ENCODE measurements at regions not wholly inside any gene's neighbourhood (a gene's known extent, or its start where the extent isn't known, plus 50 kb on each side); places are given as distances from the start of the nearest gene placed in this dataset.

DNA sequence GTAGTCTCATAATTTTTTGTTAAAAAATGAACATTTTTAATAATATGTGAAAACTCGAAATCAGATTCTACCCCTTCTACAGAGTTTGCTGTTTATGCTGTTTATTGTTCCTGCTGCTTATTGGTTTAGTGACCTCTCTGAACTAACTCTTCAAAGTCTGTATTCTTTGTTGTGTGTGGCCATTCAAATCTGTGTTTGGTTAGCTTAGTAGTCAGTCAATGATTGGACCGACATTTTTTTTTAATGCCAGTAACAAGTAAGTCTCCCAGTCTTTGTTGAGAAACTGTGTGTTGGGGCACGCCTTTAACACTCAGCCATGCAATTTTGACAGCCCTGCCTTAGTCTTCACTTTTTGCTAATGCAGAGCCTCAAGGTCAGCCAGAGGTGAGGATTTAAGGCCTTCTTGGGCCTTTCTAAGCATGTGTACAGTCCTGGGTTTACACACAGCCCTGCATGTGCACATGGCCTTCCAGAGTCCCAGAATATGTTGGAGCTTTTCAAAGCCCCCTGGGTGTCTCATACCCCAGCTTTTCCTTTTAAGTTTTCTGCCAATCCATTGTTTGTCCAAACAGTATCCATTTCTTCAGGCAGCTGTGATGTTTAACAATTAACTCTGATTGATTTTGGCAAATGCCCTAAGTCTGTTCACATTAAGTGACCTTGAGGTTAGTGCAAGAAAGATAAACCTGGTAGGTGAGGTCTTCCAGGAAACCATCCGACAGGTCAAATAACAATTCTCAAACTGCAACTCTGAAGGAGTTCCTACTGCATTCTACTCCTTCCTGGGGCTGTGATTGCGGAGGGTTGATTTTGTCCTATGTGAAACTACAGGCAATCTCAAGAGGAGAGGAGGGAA is 389.3 kb downstream of the PMP22 start:
- DNase-seq = no peak

DNA sequence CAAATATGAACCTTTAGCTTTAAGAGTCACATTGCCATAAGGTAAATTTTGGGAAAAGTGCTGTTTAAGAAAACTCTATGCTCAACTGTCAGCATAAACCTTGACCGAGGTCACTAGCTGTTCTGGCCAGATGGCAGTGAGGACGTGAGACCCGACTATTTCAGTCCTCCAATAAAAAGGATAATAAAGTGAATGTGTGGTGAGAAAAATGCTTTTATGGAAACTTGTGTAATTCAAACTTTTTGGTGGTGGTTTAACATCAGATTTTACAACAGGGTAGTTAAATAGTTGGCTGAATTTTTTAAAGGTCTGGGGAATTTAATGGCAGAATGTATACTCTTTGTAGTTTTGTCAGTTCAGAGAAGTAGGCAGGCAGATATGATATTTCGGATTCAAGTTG is 391.1 kb downstream of the PMP22 start:
- no peak for DNase-seq

DNA sequence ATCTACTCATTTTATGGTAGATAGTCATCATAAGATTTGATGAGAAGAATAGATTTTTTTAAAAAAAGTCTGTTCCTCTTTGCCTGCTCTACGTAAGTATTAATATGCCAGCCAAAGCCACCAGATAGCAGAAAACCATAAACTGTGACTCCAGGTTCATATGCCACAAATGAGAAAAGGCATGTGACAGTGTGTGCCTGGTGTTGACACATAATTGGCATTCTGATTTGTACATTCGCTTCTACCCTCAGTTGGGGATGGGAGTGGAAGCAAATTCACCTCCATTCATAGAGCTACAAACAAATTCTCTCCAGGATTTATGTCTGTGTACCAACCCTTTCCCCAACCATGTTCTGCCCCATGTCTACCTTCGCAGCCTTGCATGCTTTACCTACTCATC is 391.6 kb downstream of the PMP22 start:
- DNase-seq = no peak

DNA sequence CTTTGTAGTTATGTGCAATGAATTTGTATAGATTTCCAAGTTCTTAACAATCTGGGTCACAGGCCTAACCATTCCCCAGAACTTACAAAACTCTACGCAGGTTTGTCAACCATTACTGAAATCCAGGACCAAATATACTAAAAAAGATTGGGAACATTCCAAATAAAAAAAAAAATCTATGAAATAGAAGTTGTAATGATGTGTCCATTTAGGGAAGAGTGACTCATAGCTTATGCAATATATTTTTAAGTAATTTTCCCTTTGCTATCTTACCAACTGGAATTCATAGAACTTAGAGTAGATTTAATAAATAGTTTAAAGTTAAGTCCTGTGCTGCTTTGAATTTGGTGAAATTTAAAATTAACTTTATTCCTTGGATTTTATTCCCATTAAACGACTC is 393.2 kb downstream of the PMP22 start:
- no peak for DNase-seq

DNA sequence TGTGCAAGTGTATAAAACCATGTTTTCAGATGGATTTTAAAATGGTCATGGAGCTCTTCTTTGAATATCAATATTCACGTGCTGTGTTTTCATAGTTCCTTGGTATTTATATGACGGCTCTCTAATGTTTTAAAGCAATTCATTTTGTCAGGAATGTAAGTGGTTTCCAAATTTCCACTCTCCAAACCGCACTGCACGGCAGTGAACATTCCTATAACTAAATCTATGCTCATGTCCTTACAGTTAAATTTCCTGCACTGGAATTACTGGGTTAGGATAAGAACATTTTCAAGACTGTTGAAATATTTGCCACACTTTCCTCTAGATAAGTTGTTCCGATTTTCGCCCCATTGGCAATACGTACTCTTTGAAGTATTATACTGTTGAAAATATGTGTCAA is 398.9 kb downstream of the PMP22 start:
- DNase-seq = no peak

DNA sequence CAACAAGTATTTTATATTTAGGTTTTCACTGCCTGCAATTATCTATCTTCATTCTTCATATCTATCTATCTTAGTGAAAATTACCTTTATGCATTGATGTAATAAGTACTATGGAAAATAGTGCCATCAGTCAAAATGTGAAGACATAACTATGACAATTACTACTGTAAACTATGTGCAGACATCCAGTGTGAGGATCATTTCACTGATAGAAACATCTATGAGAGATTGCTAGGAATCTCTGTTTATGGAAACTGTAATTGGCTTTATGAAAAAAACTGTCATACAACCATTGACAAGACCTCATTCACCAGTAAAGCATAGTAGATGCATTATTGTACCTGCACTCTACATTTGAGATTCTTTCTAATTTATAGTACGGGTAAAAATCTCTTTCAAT is 401.0 kb downstream of the PMP22 start:
- no peak for DNase-seq

DNA sequence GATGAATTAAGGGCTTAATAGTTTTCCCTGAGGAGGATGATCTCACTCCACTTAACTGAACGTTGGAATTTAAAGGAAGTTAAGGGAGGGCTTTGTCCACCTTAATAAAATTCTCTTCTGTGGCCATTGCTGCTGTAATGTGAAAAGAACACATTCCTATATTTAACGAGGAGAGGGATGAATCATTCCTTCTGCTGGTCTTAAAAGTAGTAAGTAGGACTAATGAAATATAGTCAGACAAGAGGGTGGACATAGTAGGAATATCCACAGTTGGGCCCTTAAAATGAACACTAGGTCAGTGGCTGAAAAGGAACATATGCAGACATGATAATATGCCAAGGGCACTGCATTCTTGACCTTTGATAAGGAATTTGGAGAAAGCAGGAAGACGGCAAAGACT is 405.6 kb downstream of the PMP22 start:
- DNase-seq = no peak

DNA sequence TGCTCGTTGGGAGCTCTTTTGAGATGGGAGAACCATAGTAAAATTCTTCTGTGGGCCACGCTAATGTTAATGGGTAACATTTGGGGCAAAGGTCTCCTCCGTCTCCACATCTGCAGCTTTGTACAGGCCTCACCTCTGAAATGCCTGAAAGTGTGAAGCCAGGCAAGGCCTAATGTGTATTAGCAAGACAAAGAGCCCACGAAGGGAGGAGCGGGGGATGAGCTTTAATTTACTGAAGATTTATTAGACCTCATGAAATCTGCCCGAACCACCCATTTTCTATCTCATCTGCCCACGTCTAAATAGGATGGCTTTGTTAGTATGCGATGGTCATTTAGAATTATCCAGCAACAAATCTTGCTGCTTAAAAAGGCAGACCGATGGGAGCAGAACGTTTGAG is 408.9 kb downstream of the PMP22 start:
- DNase-seq = no peak

DNA sequence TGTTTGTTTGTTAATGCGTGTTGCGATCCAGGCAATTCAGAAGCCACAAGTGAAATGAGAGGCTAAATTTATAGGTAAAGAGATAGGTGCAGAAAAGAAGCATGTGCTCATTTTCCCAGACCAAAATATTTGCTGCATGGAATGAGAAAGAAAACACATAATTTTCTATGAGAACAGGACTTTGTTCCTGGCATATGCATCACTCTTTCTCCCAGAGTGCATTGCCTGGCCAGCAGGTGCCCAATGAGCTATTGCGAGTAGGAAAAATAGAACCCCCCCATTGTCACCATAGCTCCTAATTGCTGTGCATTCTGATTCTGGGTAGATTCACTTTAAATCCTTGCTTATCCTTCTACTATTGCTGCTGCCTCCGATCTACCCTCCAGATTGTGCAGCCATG is 410.4 kb downstream of the PMP22 start:
- no peak for DNase-seq

DNA sequence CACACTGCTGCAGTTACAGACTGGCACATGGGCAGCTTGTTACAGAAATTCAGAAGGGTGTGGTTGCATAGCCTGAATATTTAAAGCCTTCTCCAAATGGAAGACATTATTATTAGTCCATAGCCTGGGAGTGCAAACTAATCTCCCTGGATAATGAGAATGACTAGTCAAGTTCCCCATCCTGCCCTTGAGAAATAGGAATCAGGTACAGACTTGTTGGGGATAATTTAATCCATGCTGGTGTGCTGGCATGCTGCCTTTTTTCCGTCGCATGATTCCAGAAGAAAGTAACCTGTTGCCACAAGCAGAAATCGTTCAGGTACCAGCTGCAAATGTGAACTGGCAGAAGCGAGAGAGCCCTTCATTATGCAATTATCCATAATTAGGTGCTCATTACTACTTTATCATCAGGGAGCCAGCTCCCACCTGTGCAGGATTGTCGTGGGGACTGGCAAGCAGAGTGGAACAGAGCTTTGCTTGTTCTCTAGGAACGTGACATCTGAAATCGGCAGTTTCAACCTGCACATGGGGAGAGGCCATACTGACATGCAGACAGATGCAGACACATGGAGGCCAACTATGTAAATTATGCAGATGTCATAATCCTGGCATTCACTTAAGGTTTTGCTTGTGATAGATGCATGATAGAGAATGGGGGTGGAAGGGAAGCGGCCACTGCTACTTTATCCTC is 419.4 kb downstream of the PMP22 start:
- no peak for DNase-seq

DNA sequence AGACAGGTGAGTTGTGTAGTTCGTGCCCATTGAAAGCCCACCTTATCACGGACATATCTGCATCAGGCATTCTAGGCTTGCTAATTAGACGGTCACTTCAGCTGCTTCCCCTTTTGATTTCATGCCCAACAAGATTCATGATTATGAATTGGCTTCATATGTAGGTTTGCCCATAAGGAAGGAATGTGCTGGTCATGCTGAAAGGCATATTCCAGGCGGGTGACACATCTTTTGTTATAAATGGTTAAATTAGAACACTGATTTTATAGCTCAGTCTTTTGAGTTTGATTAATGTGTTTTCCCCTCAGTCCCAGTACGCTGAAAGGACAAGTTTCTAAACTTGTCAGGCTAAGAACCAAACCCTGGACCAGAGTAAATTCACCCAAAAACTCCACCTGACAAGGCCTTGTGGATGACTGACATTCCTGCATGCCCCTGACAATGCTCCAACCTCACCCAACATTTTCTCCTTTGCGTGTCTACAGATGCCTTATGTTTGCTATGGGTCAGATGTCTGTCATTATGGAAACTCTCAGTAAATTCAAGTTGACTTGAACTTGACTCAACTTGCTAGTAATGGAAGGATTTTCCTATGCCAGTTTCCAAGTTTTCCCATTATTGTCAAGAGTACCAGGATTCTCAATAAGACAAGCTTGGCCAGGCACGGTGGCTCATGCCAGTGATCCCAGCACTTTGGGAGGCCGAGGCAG is 421.9 kb downstream of the PMP22 start:
- DNase-seq = no peak

DNA sequence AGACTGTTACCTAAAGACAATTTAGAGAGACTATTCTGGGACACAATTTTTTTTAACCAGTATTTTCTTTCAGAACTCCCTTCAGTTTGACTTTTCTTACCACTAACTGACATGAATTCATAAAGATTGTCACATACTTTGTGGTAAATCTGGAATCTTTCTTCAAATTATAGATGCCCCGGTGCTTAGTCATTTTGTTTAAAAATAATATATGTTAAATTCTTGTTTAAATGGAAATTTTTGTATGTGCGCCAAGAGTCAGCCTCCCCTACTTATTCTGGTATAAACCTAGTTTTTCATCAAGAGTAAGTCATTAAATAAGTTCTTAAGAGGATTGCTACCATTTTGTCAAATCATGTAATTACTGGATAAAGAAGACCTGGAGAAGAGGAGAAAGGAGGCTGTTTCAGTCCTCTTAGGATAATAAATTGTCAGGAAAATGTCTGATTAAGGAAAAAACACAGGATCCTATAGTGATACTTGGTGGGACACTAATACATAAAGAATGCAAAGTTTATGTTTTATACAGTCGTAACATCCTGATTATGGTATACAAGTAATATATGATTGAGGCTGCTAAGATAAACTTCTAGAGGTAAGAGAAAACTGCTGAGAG is 424.4 kb downstream of the PMP22 start:
- DNase-seq = no peak

DNA sequence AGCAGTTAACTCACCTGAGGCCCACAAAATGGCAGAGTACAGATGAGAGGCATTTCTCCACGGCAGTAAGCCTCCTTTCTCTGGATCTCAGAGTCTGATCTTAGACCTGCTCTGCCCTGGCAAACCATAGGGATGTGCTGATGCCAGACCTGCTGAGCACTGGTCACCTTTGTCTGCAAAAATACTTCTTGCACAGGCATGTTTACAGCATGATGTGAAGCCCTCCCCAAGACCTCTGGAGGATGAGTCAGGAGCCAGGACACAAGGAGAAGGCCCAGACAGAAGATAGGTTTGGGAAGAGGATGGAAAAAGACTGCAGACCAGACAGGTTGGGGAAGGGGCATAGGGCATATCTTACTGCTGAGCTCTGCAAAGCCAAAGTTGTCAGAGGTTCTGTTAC is 426.6 kb downstream of the PMP22 start:
- no peak for DNase-seq

DNA sequence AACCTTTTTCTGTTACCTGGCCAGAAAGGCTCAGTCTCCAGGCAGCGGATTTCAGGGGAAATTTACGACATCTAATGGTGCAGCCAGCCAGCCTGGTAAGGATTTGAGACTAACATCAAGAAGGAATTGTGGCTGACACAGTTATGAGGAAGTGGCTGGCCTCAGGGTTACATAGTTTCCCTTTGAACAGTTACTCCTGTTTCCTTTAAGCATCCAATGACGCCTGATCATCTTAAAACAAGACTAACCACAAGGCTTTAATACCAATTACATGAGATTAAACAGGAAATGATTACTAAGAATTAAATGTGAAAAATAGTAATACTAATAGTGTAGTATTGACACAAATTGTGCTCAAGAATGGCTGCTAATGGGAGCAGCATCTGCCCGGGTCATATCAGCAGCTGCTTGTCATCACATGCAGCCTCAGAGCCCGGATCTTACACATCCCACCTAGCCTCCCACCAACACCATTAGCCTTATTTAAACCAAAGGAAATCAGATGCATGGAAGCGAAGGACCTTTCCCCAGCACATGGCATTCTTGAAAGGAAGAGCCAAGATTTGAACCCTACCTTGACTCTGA is 431.8 kb downstream of the PMP22 start:
- DNase-seq = no peak

DNA sequence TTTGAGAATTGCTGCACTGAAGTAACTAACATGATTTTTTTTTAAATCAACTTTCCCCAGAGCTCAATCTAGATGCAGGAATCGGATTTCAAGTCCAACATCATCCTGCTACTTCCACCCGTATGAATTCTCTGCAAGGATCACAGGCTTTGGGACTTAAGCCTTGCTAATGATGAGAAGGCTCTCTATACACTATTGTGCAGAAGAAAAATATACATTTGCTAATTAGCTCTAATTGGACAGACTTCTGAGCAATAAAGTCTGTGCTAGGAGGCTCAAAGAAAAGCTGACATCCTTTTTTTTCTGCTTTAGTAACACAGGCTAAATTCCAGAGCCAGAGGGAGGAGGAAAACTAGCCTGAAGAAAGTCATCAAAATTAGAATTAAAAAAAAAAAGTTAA is 433.6 kb downstream of the PMP22 start:
- no peak for DNase-seq

DNA sequence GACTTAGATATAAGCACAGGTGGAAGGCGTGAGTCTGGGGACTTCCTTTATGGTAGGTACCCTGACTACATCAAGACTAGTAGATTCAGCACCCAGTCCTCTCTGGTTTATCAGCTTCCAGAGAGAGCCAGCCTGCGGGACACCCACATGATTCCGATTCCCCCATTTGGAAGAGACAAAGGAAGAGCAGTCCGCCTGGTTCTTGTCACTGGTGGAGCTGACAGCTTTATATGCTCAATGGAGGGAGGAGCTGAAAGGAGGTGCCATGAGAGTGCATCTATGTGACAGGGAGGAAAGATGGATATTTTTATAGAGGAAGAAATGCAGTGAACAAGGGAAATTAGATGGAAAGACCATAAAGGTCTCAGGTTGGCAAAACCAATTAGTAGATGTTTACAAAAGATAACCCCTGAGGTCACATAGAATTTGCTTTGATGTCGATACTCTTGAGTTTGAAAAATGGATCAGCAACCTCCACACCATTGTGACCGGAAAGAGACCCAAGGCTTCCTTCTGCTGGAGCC is 437.7 kb downstream of the PMP22 start:
- no peak for DNase-seq

DNA sequence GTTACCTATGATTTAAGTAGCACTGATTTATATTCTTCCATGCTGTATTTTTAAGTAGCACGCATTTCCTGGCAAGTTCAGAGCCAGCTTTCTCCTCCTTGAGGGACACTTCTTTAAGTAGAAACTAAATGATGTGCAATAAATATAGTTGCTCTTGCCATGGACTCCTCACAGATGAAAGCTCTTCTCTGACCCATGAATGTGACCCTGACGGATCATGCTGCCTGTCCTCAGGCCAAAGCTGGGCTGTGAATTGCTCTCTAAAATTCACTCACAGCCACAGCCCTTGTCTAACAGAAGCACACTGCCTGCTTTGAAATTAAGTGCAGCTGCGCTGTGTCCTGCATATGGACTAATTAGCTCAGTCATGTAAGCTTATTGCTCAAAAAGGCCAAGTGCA is 438.8 kb downstream of the PMP22 start:
- DNase-seq = no peak

DNA sequence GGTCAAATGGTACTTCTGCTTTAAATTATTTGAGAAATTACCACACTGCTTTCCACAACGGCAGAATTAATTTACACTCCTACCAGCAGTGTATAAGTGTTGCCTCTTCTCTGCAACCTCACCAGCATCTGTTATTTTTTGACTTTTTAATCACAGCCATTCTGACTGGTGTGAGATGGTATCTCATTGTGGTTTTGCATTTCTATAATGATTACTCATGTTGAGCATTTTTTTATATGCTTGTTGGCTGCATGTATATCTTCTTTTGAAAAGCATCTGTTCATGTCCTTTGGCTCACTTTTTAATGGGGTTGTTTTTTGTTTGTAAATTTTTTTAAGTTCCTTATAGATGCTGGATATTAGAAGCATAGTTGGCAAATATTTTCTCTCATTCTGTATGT is 446.7 kb downstream of the PMP22 start:
- no peak for DNase-seq

DNA sequence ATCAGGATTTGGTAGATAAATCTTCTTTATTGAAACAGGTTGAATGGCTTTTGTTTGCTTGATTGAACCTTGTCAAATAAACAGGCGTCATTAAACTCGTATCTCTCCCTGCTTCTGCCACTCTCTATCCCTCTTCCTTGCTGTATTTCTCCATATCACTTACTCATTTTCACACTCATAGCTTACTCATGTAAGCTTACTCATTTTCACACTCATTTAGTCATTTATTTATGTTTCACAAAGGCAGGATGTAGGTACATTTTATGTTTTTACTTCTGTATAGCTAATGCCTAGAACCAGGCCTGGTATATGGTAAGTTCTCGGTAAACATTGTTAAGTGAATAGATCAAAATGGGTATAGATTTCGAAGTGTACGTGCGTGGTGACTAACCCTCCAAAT is 450.0 kb downstream of the PMP22 start:
- DNase-seq = no peak

DNA sequence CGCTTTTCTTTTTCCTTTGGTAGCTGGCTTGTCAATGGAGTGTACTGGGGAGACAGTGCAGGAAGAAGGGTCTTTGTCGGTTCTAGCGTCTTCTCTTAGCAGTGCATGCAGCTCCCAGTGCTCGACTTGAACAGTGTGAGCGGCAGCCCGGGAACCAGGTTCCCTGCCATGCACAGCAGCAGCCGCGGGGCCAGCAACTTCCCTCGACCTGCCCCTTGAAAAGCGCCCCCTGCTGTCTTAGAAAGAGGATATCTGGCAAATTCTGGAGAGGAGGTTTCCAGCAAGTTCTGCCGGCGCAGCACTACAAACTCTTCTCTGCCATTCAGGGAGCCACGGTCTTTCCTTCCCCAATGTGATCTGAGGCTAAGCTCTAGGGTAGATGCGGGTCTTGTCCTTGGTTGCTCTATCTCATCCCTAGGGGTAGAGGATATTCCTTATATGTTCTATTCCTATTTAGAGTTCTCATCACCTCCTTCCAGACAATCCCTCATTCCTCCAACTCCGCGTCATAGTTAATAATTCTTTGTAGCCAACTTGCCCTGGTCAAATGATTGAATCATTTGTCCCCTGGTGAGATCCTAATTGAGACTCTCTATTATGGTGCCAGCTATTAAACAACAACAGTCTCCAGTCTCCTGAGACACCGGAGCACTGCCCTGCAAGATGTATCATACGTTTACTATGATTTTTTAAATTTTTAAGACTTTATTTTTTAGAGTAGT is 451.3 kb downstream of the PMP22 start:
- DNase-seq = peak in 1 of 4 experiments; percentile 8

DNA sequence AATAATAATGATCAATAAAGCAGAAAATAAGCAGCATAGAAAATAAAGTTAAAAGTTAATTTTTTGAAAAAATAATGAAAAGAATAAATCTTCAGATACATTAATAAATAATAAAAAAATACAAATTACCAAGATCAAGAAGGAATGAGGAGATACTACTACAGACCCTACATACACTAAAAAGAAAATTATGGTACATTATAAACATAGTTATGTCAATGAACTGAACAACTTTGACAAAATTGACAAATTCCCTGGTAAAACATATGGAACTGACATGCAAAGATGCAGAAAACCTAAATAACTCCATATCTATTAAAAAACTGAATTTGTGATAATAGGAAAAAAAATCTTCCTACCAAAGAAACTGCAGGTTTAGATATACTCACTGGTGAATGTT is 456.7 kb downstream of the PMP22 start:
- DNase-seq = no peak

DNA sequence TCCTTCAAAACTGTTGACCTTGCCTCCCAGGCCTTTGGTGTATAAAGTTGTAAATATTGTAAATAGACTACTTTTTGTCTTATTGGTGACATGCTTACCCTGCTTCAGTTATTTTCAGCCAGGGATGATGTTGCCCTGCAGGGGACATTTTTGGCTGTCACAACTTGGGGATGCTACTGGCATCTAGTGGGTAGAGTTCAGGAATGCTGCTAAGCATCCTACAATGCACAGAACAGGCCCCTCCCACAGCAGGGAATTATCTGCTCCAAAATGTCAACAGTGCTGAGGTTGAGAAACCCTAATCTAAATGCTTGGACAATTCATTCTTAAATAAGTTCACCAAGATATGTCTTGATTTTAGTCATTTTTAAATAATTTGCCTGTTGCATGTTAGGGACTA is 459.8 kb downstream of the PMP22 start:
- no peak for DNase-seq
